ENCODE measurements at regions not wholly inside any gene's neighbourhood (a gene's known extent, or its start where the extent isn't known, plus 50 kb on each side); places are given as distances from the start of the nearest gene placed in this dataset.

DNA sequence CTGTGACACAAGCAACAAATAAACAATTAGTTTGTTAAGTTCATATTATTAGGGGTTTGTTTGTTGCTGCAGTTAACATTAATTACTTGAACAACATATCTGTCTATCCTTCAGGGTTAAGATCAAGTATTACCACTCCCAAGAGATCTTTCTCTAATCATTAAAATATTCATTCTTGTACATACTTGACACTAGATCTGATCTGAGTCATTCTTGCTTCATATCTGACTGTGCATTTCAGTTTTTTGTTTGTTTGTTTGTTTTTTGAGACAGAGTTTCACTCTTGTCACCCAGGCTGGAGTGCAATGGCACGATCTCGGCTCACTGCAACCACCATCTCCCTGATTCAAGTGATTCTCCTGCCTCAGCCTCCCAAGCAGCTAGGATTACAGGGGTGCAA is 613.3 kb upstream of the PLXNA2 start:
- TF ChIP-seq, protein P1, sequence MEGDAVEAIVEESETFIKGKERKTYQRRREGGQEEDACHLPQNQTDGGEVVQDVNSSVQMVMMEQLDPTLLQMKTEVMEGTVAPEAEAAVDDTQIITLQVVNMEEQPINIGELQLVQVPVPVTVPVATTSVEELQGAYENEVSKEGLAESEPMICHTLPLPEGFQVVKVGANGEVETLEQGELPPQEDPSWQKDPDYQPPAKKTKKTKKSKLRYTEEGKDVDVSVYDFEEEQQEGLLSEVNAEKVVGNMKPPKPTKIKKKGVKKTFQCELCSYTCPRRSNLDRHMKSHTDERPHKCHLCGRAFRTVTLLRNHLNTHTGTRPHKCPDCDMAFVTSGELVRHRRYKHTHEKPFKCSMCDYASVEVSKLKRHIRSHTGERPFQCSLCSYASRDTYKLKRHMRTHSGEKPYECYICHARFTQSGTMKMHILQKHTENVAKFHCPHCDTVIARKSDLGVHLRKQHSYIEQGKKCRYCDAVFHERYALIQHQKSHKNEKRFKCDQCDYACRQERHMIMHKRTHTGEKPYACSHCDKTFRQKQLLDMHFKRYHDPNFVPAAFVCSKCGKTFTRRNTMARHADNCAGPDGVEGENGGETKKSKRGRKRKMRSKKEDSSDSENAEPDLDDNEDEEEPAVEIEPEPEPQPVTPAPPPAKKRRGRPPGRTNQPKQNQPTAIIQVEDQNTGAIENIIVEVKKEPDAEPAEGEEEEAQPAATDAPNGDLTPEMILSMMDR (IDR thresholded peaks at IDR 0.05; ENCODE audit: borderline replicate concordance, extremely low read depth, insufficient read depth): no peak
- Histone ChIP-seq H3K9ac (ENCODE audit: low read length in 3 of 3) (no peak overlapping the region), H3K4me3 (ENCODE audit: low read length in 3 of 3) (no peak overlapping the region), H3K9me3 (ENCODE audit: control insufficient read depth in 2 of 3, insufficient read depth in 1 of 3, low read length in 3 of 3) (peaks cover 0 to 4% (median 0%) of the 10 kb centered on the region in 3 donors), H3K4me1 (ENCODE audit: control insufficient read depth in 2 of 3, insufficient read depth in 2 of 3, low read depth in 1 of 3, low read length in 3 of 3) (no peaks in the 10 kb centered on the region), H3K27ac (ENCODE audit: low read depth in 2 of 2, low read length in 2 of 2) (no peak overlapping the region), H3K36me3 (ENCODE audit: control insufficient read depth in 2 of 3, insufficient read depth in 3 of 3, low read length in 3 of 3) (no peaks in the 10 kb centered on the region), H3K27me3 (ENCODE audit: control insufficient read depth, insufficient read depth, low read length) (no peaks in the 10 kb centered on the region)
- FAIRE-seq: no peak
- intact Hi-C loops (cut with DNase I): no loop called here
- DNase-seq: no peak

DNA sequence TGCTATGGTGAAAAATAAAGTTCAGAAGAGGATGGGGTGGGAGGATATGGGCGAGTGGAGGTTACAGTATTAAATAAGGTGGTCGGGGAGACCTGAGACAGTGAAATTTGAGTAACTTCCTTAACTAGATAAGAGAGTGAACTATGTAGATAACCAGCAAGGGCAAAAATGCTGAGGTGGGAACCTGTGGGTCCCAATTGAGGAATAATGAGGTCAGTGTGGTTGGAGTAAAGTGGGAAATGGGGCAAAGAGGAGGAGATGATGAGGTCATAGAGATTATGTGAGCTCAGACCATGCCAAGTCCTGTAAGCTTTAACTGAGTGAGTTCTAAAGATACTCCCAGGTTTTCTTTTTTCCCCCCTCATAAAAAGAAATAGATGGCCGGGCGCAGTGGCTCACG is 614.6 kb upstream of the PLXNA2 start:
- no peak overlapping the region for H3K4me3 ChIP-seq (ENCODE audit: low read length in 3 of 3)
- no peak overlapping the region for H3K27ac ChIP-seq (ENCODE audit: low read depth in 2 of 2, low read length in 2 of 2)
- no peak for DNase-seq
- no peak for FAIRE-seq
- peaks cover 0 to 4% (median 0%) of the 10 kb centered on the region in 3 donors for H3K9me3 ChIP-seq (ENCODE audit: control insufficient read depth in 2 of 3, insufficient read depth in 1 of 3, low read length in 3 of 3)
- no peaks in the 10 kb centered on the region for H3K36me3 ChIP-seq (ENCODE audit: control insufficient read depth in 2 of 3, insufficient read depth in 3 of 3, low read length in 3 of 3)
- no peak overlapping the region for H3K9ac ChIP-seq (ENCODE audit: low read length in 3 of 3)
- intact Hi-C loops (cut with DNase I): no loop called here
- H3K27me3 ChIP-seq (ENCODE audit: control insufficient read depth, insufficient read depth, low read length): no peaks in the 10 kb centered on the region
- H3K4me1 ChIP-seq (ENCODE audit: control insufficient read depth in 2 of 3, insufficient read depth in 2 of 3, low read depth in 1 of 3, low read length in 3 of 3): no peaks in the 10 kb centered on the region
- TF ChIP-seq, protein P1 (IDR thresholded peaks at IDR 0.05; ENCODE audit: borderline replicate concordance, extremely low read depth, insufficient read depth): no peak

GRCh38 chr1:208864366-208864965 is 620.3 kb upstream of the PLXNA2 start:
- H3K27ac ChIP-seq (ENCODE audit: low read depth in 2 of 2, low read length in 2 of 2): no peak overlapping the region
- H3K4me1 ChIP-seq (ENCODE audit: control insufficient read depth in 2 of 3, insufficient read depth in 2 of 3, low read depth in 1 of 3, low read length in 3 of 3): no peaks in the 10 kb centered on the region
- H3K9ac ChIP-seq (ENCODE audit: low read length in 3 of 3): no peak overlapping the region
- no peak for FAIRE-seq
- DNase-seq: no peak
- no peaks in the 10 kb centered on the region for H3K36me3 ChIP-seq (ENCODE audit: control insufficient read depth in 2 of 3, insufficient read depth in 3 of 3, low read length in 3 of 3)
- H3K4me3 ChIP-seq (ENCODE audit: low read length in 3 of 3): no peak overlapping the region
- TF ChIP-seq, protein P1 (IDR thresholded peaks at IDR 0.05; ENCODE audit: borderline replicate concordance, extremely low read depth, insufficient read depth): no peak
- intact Hi-C loops (cut with DNase I): no loop called here
- peaks cover 0 to 4% (median 0%) of the 10 kb centered on the region in 3 donors for H3K9me3 ChIP-seq (ENCODE audit: control insufficient read depth in 2 of 3, insufficient read depth in 1 of 3, low read length in 3 of 3)
- H3K27me3 ChIP-seq (ENCODE audit: control insufficient read depth, insufficient read depth, low read length): no peaks in the 10 kb centered on the region
